ENCODE measurements at regions not wholly inside any gene's neighbourhood (a gene's known extent, or its start where the extent isn't known, plus 50 kb on each side); places are given as distances from the start of the nearest gene placed in this dataset.

- intact Hi-C loops (cut with micrococcal nuclease): no loop called here
- Mint-ChIP-seq H3K27me3 (no peaks in the 10 kb centered on the region), H3K4me1 (ENCODE audit: low read depth) (no peaks in the 10 kb centered on the region), H3K27ac (no peak overlapping the region), H3K9me3 (no peaks in the 10 kb centered on the region), H3K36me3 (ENCODE audit: low read depth) (no peaks in the 10 kb centered on the region), H3K4me3 (no peak overlapping the region)
Measured at GRCh38 chr16:64130140-64130539, 991.7 kb downstream of the CDH11 start.

- Mint-ChIP-seq H3K27ac (no peak overlapping the region), H3K4me1 (ENCODE audit: low read depth) (no peaks in the 10 kb centered on the region), H3K4me3 (no peak overlapping the region), H3K9me3 (no peaks in the 10 kb centered on the region), H3K27me3 (no peaks in the 10 kb centered on the region), H3K36me3 (ENCODE audit: low read depth) (no peaks in the 10 kb centered on the region)
- intact Hi-C loops (cut with micrococcal nuclease): no loop called here
Measured at GRCh38 chr16:64122177-64122576, 999.7 kb downstream of the CDH11 start.

- H3K4me3 Mint-ChIP-seq: no peak overlapping the region
- H3K27me3 Mint-ChIP-seq: no peaks in the 10 kb centered on the region
- no peaks in the 10 kb centered on the region for H3K4me1 Mint-ChIP-seq (ENCODE audit: low read depth)
- intact Hi-C loops (cut with micrococcal nuclease): no loop called here
- no peaks in the 10 kb centered on the region for H3K9me3 Mint-ChIP-seq
- H3K27ac Mint-ChIP-seq: no peak overlapping the region
- no peaks in the 10 kb centered on the region for H3K36me3 Mint-ChIP-seq (ENCODE audit: low read depth)
Measured at GRCh38 chr16:64121473-64121872, 1000.4 kb downstream of the CDH11 start.

- Mint-ChIP-seq H3K36me3 (ENCODE audit: low read depth) (no peaks in the 10 kb centered on the region), H3K27ac (no peak overlapping the region), H3K4me1 (ENCODE audit: low read depth) (no peaks in the 10 kb centered on the region), H3K9me3 (peaks cover 13% of the 10 kb centered on the region), H3K4me3 (no peak overlapping the region), H3K27me3 (no peaks in the 10 kb centered on the region)
- intact Hi-C loops (cut with micrococcal nuclease): no loop called here
Measured at GRCh38 chr16:64116151-64116550, 1005.7 kb downstream of the CDH11 start.

- Mint-ChIP-seq H3K4me3 (no peak overlapping the region), H3K4me1 (ENCODE audit: low read depth) (no peaks in the 10 kb centered on the region), H3K9me3 (peaks cover 13% of the 10 kb centered on the region), H3K27me3 (no peaks in the 10 kb centered on the region), H3K27ac (no peak overlapping the region), H3K36me3 (ENCODE audit: low read depth) (no peaks in the 10 kb centered on the region)
- intact Hi-C loops (cut with micrococcal nuclease): no loop called here
Measured at GRCh38 chr16:64109241-64109640, 1012.6 kb downstream of the CDH11 start.

GRCh38 chr16:64102654-64103053 is 1019.2 kb downstream of the CDH11 start:
- Mint-ChIP-seq H3K27ac (no peak overlapping the region), H3K9me3 (no peaks in the 10 kb centered on the region), H3K4me3 (no peak overlapping the region), H3K27me3 (no peaks in the 10 kb centered on the region), H3K36me3 (ENCODE audit: low read depth) (no peaks in the 10 kb centered on the region), H3K4me1 (ENCODE audit: low read depth) (no peaks in the 10 kb centered on the region)
- intact Hi-C loops (cut with micrococcal nuclease): no loop called here

GRCh38 chr16:64098451-64098850 is 1023.4 kb downstream of the CDH11 start:
- Mint-ChIP-seq H3K4me3 (no peak overlapping the region), H3K27me3 (no peaks in the 10 kb centered on the region), H3K36me3 (ENCODE audit: low read depth) (no peaks in the 10 kb centered on the region), H3K9me3 (no peaks in the 10 kb centered on the region), H3K27ac (no peak overlapping the region), H3K4me1 (ENCODE audit: low read depth) (no peaks in the 10 kb centered on the region)
- intact Hi-C loops (cut with micrococcal nuclease): no loop called here

- no peaks in the 10 kb centered on the region for H3K4me1 Mint-ChIP-seq (ENCODE audit: low read depth)
- no peaks in the 10 kb centered on the region for H3K27me3 Mint-ChIP-seq
- no peak overlapping the region for H3K4me3 Mint-ChIP-seq
- no peaks in the 10 kb centered on the region for H3K36me3 Mint-ChIP-seq (ENCODE audit: low read depth)
- no peaks in the 10 kb centered on the region for H3K9me3 Mint-ChIP-seq
- no peak overlapping the region for H3K27ac Mint-ChIP-seq
- intact Hi-C loops (cut with micrococcal nuclease): no loop called here
Measured at GRCh38 chr16:64096689-64097088, 1025.2 kb downstream of the CDH11 start.

- H3K9me3 Mint-ChIP-seq: no peaks in the 10 kb centered on the region
- H3K4me3 Mint-ChIP-seq: no peak overlapping the region
- H3K27me3 Mint-ChIP-seq: no peaks in the 10 kb centered on the region
- no peaks in the 10 kb centered on the region for H3K4me1 Mint-ChIP-seq (ENCODE audit: low read depth)
- no peak overlapping the region for H3K27ac Mint-ChIP-seq
- no peaks in the 10 kb centered on the region for H3K36me3 Mint-ChIP-seq (ENCODE audit: low read depth)
- intact Hi-C loops (cut with micrococcal nuclease): no loop called here
Measured at GRCh38 chr16:64094992-64095634, 1026.8 kb downstream of the CDH11 start.

GRCh38 chr16:64094181-64094965 is 1027.5 kb downstream of the CDH11 start:
- H3K4me1 Mint-ChIP-seq (ENCODE audit: low read depth): no peaks in the 10 kb centered on the region
- no peak overlapping the region for H3K4me3 Mint-ChIP-seq
- intact Hi-C loops (cut with micrococcal nuclease): no loop called here
- no peak overlapping the region for H3K27ac Mint-ChIP-seq
- H3K27me3 Mint-ChIP-seq: no peaks in the 10 kb centered on the region
- no peaks in the 10 kb centered on the region for H3K9me3 Mint-ChIP-seq
- no peaks in the 10 kb centered on the region for H3K36me3 Mint-ChIP-seq (ENCODE audit: low read depth)

- no peaks in the 10 kb centered on the region for H3K9me3 Mint-ChIP-seq
- H3K27ac Mint-ChIP-seq: no peak overlapping the region
- no peak overlapping the region for H3K4me3 Mint-ChIP-seq
- H3K27me3 Mint-ChIP-seq: no peaks in the 10 kb centered on the region
- no peaks in the 10 kb centered on the region for H3K36me3 Mint-ChIP-seq (ENCODE audit: low read depth)
- H3K4me1 Mint-ChIP-seq (ENCODE audit: low read depth): no peaks in the 10 kb centered on the region
- intact Hi-C loops (cut with micrococcal nuclease): no loop called here
Measured at GRCh38 chr16:64092271-64092670, 1029.6 kb downstream of the CDH11 start.

GRCh38 chr16:64090327-64090726 is 1031.5 kb downstream of the CDH11 start:
- no peaks in the 10 kb centered on the region for H3K27me3 Mint-ChIP-seq
- H3K4me1 Mint-ChIP-seq (ENCODE audit: low read depth): no peaks in the 10 kb centered on the region
- no peaks in the 10 kb centered on the region for H3K36me3 Mint-ChIP-seq (ENCODE audit: low read depth)
- H3K9me3 Mint-ChIP-seq: no peaks in the 10 kb centered on the region
- intact Hi-C loops (cut with micrococcal nuclease): no loop called here
- H3K4me3 Mint-ChIP-seq: no peak overlapping the region
- no peak overlapping the region for H3K27ac Mint-ChIP-seq

- intact Hi-C loops (cut with micrococcal nuclease): no loop called here
Measured at GRCh38 chr16:64089697-64090096, 1032.2 kb downstream of the CDH11 start.

GRCh38 chr16:64088838-64089237 is 1033.0 kb downstream of the CDH11 start:
- intact Hi-C loops (cut with micrococcal nuclease): no loop called here
- Mint-ChIP-seq H3K27ac (no peak overlapping the region), H3K36me3 (ENCODE audit: low read depth) (no peaks in the 10 kb centered on the region), H3K4me3 (no peak overlapping the region), H3K9me3 (no peaks in the 10 kb centered on the region), H3K27me3 (no peaks in the 10 kb centered on the region), H3K4me1 (ENCODE audit: low read depth) (no peaks in the 10 kb centered on the region)

More at GRCh38 chr16:64089697-64090096, 1032.2 kb downstream of the CDH11 start:
- Mint-ChIP-seq H3K9me3 (no peaks in the 10 kb centered on the region), H3K4me3 (no peak overlapping the region), H3K4me1 (ENCODE audit: low read depth) (no peaks in the 10 kb centered on the region), H3K27ac (no peak overlapping the region), H3K36me3 (ENCODE audit: low read depth) (no peaks in the 10 kb centered on the region), H3K27me3 (no peaks in the 10 kb centered on the region)

GRCh38 chr16:64085296-64085695 is 1036.6 kb downstream of the CDH11 start:
- Mint-ChIP-seq H3K27ac (no peak overlapping the region), H3K4me1 (ENCODE audit: low read depth) (no peaks in the 10 kb centered on the region), H3K9me3 (no peaks in the 10 kb centered on the region), H3K27me3 (no peaks in the 10 kb centered on the region), H3K4me3 (no peak overlapping the region), H3K36me3 (ENCODE audit: low read depth) (no peaks in the 10 kb centered on the region)
- intact Hi-C loops (cut with micrococcal nuclease): no loop called here
